ENCODE measurements at regions not wholly inside any gene's neighbourhood (a gene's known extent, or its start where the extent isn't known, plus 50 kb on each side); places are given as distances from the start of the nearest gene placed in this dataset.
"Not testable (repeated sequence)": the region's sequence is repeated elsewhere in the genome, so short reads cannot be mapped to it uniquely, and the experiment has no call there.

- no peak for DNase-seq
Measured at GRCh38 chr14:31911160-31911559, 165.9 kb upstream of the ARHGAP5 start.

DNA sequence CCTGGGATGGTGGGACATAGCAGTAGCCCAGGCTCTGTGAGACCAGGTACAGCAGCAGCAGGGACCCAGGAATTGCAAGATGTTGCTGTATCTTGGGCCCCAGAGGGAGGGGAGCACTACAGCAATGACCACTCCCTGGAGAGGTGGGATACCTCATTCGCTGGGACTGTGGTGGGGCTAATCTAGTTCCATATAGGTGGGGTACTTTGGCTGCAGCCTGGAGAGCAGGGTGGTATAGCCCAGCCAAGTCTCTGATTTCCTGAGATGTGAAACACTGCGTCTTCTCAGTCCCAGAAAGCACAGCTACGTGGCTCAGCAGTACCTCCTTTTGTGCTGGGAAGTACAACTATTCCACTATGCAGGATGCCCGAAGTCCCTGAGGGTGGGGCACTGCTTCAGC is 163.7 kb upstream of the ARHGAP5 start:
- no peak for DNase-seq

DNA sequence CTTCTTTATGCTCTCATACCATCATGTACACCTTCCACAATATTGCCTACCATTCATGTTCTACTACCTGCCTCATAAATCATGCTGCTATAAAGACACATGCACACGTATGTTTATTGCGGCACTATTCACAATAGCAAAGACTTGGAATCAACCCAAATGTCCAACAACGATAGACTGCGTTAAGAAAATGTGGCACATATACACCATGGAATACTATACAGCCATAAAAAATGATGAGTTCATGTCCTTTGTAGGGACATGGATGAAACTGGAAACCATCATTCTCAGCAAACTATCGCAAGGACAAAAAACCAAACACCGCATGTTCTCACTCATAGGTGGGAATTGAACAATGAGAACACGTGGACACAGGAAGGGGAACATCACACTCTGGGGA is 158.8 kb upstream of the ARHGAP5 start:
- DNase-seq, result not testable (repeated sequence)

GRCh38 chr14:31920001-31920400 is 157.1 kb upstream of the ARHGAP5 start:
- no peak for DNase-seq

DNA sequence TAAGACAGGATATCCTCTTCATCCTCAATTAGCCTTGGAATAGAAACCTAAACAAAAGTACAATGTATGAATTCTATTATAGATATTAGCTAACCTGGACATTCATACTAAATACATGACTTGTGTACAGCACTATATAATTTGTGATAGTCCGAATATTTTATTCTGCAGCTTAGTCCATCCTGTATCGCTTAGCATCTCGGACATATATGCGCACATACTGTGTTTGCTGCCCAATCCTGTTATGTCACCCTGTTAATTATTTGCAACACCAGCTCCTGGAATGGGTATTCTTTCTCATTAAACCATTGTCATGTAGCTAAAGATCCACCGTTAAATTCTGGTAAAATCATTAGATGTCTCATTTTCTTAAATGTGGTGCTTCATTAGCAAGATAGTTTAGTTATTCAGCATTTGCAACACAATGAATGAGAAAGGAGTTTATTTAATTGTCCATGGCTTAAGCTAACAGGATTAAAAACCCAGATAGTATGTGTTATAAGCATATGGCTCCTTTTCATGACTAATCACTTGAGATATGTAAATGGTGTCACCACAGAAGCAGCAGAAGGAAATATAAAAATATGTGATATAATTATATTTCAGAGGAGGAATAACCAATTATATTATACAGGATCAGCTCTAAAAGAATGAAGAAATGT is 156.0 kb upstream of the ARHGAP5 start:
- DNase-seq, result no peak

- no peak for DNase-seq
Measured at GRCh38 chr14:31921721-31922120, 155.4 kb upstream of the ARHGAP5 start.

DNA sequence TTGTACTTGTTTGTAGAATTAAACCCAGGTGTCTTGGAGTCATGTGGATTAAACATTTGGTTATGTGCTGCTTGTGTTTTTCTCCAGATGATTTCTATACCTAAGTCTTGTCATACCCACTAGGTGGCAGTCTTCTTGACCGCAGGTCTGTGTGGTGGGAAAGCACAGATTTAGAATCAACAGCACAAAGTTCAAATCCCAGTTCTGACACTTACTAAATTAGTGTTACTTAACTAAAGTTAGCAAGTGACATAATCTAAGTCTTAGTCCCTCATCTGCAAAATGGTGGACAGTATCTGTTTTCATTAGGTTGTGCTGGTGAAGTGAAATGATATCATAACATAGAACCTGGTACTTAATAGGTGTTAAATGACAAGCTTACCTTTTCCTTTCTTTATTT is 151.0 kb upstream of the ARHGAP5 start:
- peak; percentile 48 for DNase-seq

- DNase-seq, result no peak
Measured at GRCh38 chr14:31926652-31927347, 150.3 kb upstream of the ARHGAP5 start.

DNA sequence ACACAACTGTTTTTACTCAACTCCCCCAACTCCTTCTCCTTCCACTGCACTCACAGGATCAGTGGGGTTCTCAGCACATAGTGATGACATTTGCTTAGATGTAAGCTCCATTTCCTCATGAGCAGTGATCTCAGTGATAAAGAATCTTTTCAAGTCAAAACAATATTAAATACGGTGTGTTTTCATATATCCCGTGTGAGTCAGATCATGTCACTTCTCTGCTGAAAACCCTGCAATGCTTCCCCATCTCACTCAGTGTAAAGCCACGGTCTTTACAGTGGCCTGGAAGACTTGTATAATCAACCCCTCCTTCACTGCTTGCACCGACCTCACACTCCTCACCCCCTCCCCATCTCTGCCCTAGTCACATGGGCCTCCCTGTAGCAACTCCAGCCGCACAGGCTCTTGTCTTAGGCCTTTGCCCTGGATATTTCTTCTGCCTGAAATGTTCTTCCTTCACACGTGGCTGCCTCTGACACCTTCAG is 149.7 kb upstream of the ARHGAP5 start:
- DNase-seq, result peak; percentile 93

DNA sequence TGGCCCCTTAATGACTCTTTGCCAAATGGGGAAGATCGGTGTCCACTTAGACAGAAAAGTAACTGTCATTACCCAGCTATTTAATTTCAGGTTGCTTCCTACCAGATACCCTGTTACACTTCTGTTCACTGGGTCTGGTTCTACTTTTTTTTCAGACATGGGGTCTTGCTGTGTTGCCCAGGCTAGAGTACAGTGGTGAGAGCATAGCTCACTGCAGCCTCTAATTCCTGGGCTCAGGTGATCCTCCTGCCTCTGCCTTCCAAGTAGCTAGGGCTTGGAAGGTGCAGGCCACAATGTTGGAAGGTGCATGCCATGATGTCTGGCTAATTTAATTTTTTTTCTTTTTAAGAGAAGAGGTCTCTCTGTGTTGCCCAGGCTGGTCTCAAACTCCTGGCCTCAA is 147.0 kb upstream of the ARHGAP5 start:
- no peak for DNase-seq

DNA sequence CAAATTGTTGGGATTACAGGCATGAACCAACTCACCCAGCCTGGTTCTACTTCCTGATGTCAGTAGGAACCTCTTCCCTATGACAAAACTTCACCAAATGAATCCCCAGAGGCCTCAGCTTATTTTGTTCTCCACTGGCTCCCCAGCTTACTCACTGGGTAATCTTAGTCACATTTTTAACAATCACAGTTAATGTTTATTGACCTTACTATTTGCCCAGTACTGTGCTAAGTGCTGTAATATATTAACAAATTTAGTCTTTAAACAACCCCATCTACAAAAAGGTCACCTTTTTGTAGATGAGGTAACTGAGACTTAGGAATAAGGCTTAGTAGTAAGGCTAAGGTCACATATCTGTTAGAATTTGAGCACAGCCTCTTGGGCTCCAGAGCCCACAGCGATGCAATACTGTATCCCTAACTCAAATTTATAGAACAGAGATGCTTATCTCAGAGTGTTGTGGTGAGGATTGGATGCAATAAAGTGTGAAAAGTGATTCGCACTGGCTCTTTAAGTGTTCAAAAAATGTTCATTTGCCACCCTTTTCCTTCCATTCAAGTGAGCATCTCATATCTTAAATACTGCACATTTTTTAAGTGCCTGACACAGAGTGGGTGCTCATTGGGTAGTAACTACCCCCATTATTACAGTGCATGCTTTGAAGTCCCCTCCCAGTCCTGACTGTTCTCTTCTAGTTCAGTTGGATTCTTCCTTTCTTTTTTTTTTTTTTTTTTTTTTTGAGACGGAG is 146.4 kb upstream of the ARHGAP5 start:
- peak; percentile 54 for DNase-seq

DNA sequence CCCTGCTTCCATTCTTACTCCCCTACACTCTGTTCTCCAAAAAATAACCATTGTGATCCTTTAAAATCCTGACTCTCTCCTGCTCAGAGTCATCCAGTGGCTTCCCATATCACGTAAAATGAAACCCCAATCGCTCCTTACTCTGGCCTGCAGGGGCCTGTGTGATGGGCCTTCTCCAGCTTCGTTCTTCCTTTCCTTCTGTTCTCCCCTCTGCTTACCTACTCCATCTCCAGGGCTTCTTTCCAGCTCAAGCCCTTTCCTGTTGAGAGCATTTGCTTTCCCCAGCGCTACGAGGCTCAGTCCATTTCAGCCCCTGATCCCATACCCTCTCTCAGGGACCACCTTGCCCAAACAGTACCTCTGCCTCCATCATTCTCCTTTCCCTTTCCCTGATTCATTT is 144.4 kb upstream of the ARHGAP5 start:
- DNase-seq, result no peak

DNA sequence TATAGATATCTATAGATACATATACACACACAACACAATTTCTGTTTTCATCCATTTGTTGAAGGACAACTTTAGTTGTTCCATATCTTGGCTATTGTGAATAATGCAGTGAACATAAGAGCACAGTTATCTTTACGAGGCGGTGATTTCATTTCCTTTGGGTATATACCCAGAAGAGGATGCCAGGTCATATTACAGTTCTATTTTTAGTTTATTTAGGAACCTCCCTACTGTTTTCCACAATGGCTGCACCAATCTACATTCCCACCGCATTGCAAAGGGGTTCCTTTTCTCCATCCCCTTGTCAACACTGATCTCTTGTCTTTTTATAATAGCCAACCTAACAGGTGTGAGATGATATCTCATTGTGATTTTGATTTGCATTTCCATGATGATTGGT is 143.4 kb upstream of the ARHGAP5 start:
- peak; percentile 43 for DNase-seq

DNA sequence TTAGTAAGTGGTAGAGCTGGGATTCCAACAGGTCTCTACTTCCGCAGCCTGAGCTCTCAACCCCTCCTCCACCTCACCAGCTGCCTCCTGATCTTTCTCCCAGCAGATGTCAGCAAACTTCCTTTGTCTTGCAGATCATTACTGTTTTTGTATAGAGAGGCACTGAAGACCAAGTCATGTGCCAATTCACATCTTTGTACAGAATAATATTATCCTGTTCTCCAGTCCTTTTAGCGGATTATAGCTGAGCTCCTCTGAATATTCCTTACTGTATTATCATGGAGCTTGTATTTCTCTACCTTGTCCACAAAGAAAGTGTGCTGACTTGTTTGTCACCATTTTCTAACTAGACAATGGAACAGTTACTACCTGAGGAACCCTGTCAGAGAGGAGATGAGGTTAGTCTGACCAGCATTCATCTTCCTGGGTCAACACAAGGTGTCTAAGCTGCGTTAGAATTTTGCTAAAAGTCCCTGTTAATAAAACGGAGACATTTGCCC is 142.3 kb upstream of the ARHGAP5 start:
- peak; percentile 22 for DNase-seq

DNA sequence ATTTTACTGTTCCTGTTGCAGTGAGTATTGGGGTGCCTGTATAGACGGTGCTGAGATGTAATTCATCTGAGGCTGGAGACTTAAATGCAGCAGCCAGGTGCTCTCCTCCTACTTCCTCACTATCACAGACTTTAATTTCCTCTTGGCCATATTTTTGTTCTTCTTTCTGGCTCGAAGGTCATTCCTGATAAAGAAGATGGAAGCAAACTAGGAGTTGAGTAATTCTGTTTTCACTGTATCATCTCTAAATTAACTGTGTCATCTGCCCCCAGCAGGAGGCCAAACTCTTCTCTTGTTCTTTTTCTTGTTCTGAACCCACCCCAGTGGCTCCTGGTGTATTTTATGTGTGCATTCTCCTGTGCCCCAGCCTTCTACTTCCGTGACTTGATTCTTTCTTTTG is 141.7 kb upstream of the ARHGAP5 start:
- DNase-seq, result no peak

DNA sequence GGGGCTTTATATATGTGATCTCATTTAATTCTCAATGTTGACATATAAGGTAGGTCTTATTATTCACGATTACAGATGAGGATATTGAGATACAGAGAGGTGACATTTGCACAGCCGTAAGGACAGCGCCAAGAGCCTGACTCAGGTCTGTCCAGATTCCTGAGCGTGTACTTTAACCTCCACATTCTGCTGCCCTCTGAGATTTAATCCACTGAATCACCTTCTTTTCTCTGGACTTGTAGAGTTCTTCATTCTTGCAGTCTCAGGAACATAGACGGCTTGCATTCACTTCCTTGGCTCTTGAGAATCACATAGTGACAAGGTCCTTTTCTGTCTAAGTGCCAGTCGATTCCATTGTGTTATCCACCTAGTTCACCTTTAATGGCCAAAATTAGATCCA is 141.0 kb upstream of the ARHGAP5 start:
- DNase-seq, result no peak

GRCh38 chr14:31937730-31938346 is 139.3 kb upstream of the ARHGAP5 start:
- peak; percentile 87 for DNase-seq

DNA sequence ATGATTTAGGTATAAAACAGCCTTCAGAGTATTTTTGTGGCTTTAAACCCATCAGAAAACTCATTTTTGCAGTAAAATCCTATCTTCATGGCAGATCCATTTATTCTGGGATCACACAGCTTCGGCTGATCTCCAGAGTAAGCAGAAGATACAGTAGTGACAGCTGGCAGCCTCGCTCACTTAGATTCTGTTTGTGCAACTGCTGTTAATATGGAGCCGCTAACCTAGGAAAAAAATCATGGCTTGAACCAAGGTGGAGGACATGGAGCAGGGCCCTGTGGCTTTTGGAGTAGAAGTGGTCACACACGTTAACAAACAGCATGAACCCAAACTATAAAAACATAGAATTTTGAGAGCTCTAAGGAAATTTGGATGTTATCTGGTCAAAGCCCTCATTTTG is 137.2 kb upstream of the ARHGAP5 start:
- no peak for DNase-seq

GRCh38 chr14:31941487-31941886 is 135.6 kb upstream of the ARHGAP5 start:
- DNase-seq, result no peak

DNA sequence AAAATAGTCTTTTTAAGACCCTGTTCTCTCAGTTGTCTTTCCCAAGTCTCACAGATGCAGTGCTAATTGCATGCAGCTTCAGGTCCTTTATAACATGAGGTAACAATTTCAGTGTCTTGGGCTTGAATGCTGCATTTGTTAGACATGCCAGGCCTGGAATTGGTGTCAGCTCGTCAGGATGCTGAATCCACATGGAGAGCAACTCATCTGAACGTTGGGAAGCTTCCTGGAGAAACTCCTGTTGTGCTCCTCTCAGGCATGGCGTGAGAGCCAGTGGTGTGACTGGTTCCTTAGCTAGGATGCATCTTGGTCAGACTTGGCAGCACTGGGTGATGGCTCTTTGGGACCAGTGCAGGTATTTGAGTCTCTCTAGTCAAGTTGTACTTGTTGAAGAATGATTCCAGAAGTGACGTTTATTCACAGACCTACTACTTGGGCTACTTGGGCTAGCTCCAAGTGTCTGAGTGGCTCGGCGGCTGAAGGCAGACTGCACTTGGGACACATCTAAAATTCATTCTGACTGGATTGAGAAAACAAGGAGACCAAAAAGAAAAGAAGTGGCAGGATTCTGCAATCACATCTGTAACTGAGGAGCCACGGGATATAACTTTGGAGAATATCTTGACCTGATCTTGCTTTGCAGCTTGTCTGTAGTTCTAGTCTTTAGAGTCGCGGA is 134.8 kb upstream of the ARHGAP5 start:
- DNase-seq, result no peak

- no peak for DNase-seq
Measured at GRCh38 chr14:31943217-31943799, 133.8 kb upstream of the ARHGAP5 start.

DNA sequence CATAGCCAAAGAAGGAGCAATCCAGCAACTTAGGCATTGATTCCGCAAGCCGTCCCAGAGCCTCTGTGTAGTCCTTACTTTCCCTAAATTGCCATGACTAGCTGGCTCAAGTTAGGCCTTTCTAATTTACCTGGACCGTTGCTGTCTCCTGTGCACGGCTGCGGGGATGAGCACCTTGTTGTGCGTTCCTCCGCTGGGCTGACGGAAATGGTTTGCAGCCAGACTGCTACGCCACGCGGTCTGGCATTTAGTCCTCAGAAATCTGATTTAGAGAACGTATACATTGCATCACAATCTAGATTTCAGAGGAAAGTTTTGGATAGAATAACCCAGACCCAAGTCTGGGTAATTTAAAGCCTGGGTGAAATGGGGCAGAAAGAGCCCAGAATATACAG is 133.2 kb upstream of the ARHGAP5 start:
- no peak for DNase-seq
